Immature natural killer cell (primary cell): ENCODE measurements at regions not wholly inside any gene's neighbourhood (a gene's known extent, or its start where the extent isn't known, plus 50 kb on each side); places are given as distances from the start of the nearest gene placed in this dataset.

Source experiments
- DNase-seq, 3 donors: peaks; one replicate each; pipeline ENCODE4 v3.0.0; 2022; ENCODE audit warnings: mixed read lengths in 1 of 3
- H3K27ac Mint-ChIP-seq, 6 donors: one replicate each; pipeline ENCODE4 v1.8.0; 2020; ENCODE audit warnings: mixed read lengths in 6 of 6, mild to moderate bottlenecking in 5 of 6, inconsistent platforms in 4 of 6, moderate library complexity in 3 of 6
- H3K27me3 Mint-ChIP-seq, 3 donors: one replicate each; pipeline ENCODE4 v1.8.0; 2020 to 2021; ENCODE audit warnings: low read depth in 3 of 3, mild to moderate bottlenecking in 3 of 3, mixed read lengths in 3 of 3, moderate library complexity in 3 of 3, inconsistent platforms in 1 of 3
- H3K36me3 Mint-ChIP-seq, 3 donors: one replicate each; pipeline ENCODE4 v1.8.0; 2020; ENCODE audit warnings: mixed read lengths in 3 of 3, inconsistent platforms in 2 of 3, mild to moderate bottlenecking in 2 of 3
- H3K4me1 Mint-ChIP-seq, 2 donors: one replicate each; pipeline ENCODE4 v1.8.0; 2020; ENCODE audit warnings: inconsistent platforms in 2 of 2, mild to moderate bottlenecking in 2 of 2, mixed read lengths in 2 of 2, moderate library complexity in 1 of 2
- H3K4me3 Mint-ChIP-seq, 5 donors: one replicate each; pipeline ENCODE4 v1.8.0; 2020; ENCODE audit warnings: mild to moderate bottlenecking in 5 of 5, mixed read lengths in 5 of 5, inconsistent platforms in 3 of 5, moderate library complexity in 3 of 5
- H3K9me3 Mint-ChIP-seq, 6 donors: one replicate each; pipeline ENCODE4 v1.8.0; 2020; ENCODE audit warnings: mild to moderate bottlenecking in 6 of 6, mixed read lengths in 6 of 6, inconsistent platforms in 4 of 6, moderate library complexity in 3 of 6

GRCh38 chr11:70881948-70882715, 370.2 kb downstream of the SHANK2 start:
- Mint-ChIP-seq H3K27ac (no peak overlapping the region), H3K4me3 (no peak overlapping the region), H3K27me3 (peaks cover under 1 to 11% (median 1%) of the 10 kb centered on the region in 3 donors), H3K4me1 (no peaks in the 10 kb centered on the region), H3K36me3 (no peaks in the 10 kb centered on the region), H3K9me3 (no peaks in the 10 kb centered on the region)
- no peak for DNase-seq

- Mint-ChIP-seq H3K4me3 (no peak overlapping the region), H3K9me3 (no peaks in the 10 kb centered on the region)
- DNase-seq, result no peak
Measured at GRCh38 chr11:70882716-70883085, 369.7 kb downstream of the SHANK2 start.

GRCh38 chr11:70883323-70883940, 368.9 kb downstream of the SHANK2 start:
- no peak overlapping the region for H3K4me3 Mint-ChIP-seq

More at GRCh38 chr11:70882716-70883085, 369.7 kb downstream of the SHANK2 start:
- Mint-ChIP-seq H3K4me1 (no peaks in the 10 kb centered on the region), H3K27me3 (peaks cover 0 to 11% (median 1%) of the 10 kb centered on the region in 3 donors), H3K27ac (no peak overlapping the region), H3K36me3 (no peaks in the 10 kb centered on the region)

GRCh38 chr11:70883973-70884623, 368.3 kb downstream of the SHANK2 start:
- H3K27ac Mint-ChIP-seq, result no peak overlapping the region
- no peak for DNase-seq
- no peaks in the 10 kb centered on the region for H3K9me3 Mint-ChIP-seq
- H3K27me3 Mint-ChIP-seq, result peaks cover 0 to 7% (median 4%) of the 10 kb centered on the region in 3 donors
- H3K4me3 Mint-ChIP-seq, result no peak overlapping the region
- H3K4me1 Mint-ChIP-seq, result no peaks in the 10 kb centered on the region
- no peaks in the 10 kb centered on the region for H3K36me3 Mint-ChIP-seq

More at GRCh38 chr11:70883323-70883940, 368.9 kb downstream of the SHANK2 start:
- Mint-ChIP-seq H3K27ac (no peak overlapping the region), H3K36me3 (no peaks in the 10 kb centered on the region), H3K27me3 (peaks cover 0 to 11% (median 2%) of the 10 kb centered on the region in 3 donors), H3K9me3 (no peaks in the 10 kb centered on the region), H3K4me1 (no peaks in the 10 kb centered on the region)
- DNase-seq, result no peak

GRCh38 chr11:70885281-70886231, 366.8 kb downstream of the SHANK2 start:
- Mint-ChIP-seq H3K27ac (no peak overlapping the region), H3K9me3 (no peaks in the 10 kb centered on the region), H3K36me3 (no peaks in the 10 kb centered on the region), H3K4me3 (no peak overlapping the region), H3K27me3 (peaks cover 0 to 7% (median 4%) of the 10 kb centered on the region in 3 donors), H3K4me1 (no peaks in the 10 kb centered on the region)
- DNase-seq, result no peak

- H3K36me3 Mint-ChIP-seq, result no peaks in the 10 kb centered on the region
- H3K27ac Mint-ChIP-seq, result no peak overlapping the region
- DNase-seq, result no peak
- peaks cover 0 to 7% (median 4%) of the 10 kb centered on the region in 3 donors for H3K27me3 Mint-ChIP-seq
- no peaks in the 10 kb centered on the region for H3K4me1 Mint-ChIP-seq
- H3K9me3 Mint-ChIP-seq, result no peaks in the 10 kb centered on the region
- H3K4me3 Mint-ChIP-seq, result no peak overlapping the region
Measured at GRCh38 chr11:70886256-70886655, 366.1 kb downstream of the SHANK2 start.

- Mint-ChIP-seq H3K27me3 (peaks cover 0 to 7% (median 4%) of the 10 kb centered on the region in 3 donors), H3K9me3 (no peaks in the 10 kb centered on the region), H3K27ac (no peak overlapping the region), H3K4me1 (no peaks in the 10 kb centered on the region), H3K36me3 (no peaks in the 10 kb centered on the region), H3K4me3 (no peak overlapping the region)
- no peak for DNase-seq
Measured at GRCh38 chr11:70886676-70887541, 365.5 kb downstream of the SHANK2 start.

GRCh38 chr11:70887542-70887827, 364.9 kb downstream of the SHANK2 start:
- Mint-ChIP-seq H3K4me3 (no peak overlapping the region), H3K9me3 (no peaks in the 10 kb centered on the region), H3K27me3 (peaks cover 0 to 7% (median 4%) of the 10 kb centered on the region in 3 donors), H3K36me3 (no peaks in the 10 kb centered on the region), H3K4me1 (no peaks in the 10 kb centered on the region), H3K27ac (no peak overlapping the region)
- no peak for DNase-seq

- H3K27ac Mint-ChIP-seq, result no peak overlapping the region
- H3K9me3 Mint-ChIP-seq, result no peaks in the 10 kb centered on the region
- no peaks in the 10 kb centered on the region for H3K36me3 Mint-ChIP-seq
- no peaks in the 10 kb centered on the region for H3K4me1 Mint-ChIP-seq
- H3K27me3 Mint-ChIP-seq, result peaks cover 0 to 7% (median 4%) of the 10 kb centered on the region in 3 donors
- H3K4me3 Mint-ChIP-seq, result no peak overlapping the region
- no peak for DNase-seq
Measured at GRCh38 chr11:70888061-70888460, 364.3 kb downstream of the SHANK2 start.

GRCh38 chr11:70889411-70889810, 363.0 kb downstream of the SHANK2 start:
- Mint-ChIP-seq H3K4me1 (no peaks in the 10 kb centered on the region), H3K27ac (no peak overlapping the region), H3K36me3 (no peaks in the 10 kb centered on the region), H3K27me3 (peaks cover 0 to 4% (median 2%) of the 10 kb centered on the region in 3 donors), H3K4me3 (no peak overlapping the region), H3K9me3 (no peaks in the 10 kb centered on the region)
- DNase-seq, result no peak

- Mint-ChIP-seq H3K4me3 (no peak overlapping the region), H3K27ac (no peak overlapping the region), H3K4me1 (no peaks in the 10 kb centered on the region), H3K36me3 (no peaks in the 10 kb centered on the region), H3K9me3 (peaks cover 0 to 6% (median under 1%) of the 10 kb centered on the region in 6 donors), H3K27me3 (peaks cover 0 to 3% (median 2%) of the 10 kb centered on the region in 3 donors)
- DNase-seq, result no peak
Measured at GRCh38 chr11:70891844-70892380, 360.5 kb downstream of the SHANK2 start.

GRCh38 chr11:70892889-70893288, 359.5 kb downstream of the SHANK2 start:
- Mint-ChIP-seq H3K27ac (no peak overlapping the region), H3K36me3 (peaks cover 0 to 3% (median 0%) of the 10 kb centered on the region in 3 donors), H3K9me3 (peaks cover 0 to 9% (median 3%) of the 10 kb centered on the region in 6 donors), H3K27me3 (peaks cover 0 to 5% (median 3%) of the 10 kb centered on the region in 3 donors), H3K4me3 (no peak overlapping the region), H3K4me1 (no peaks in the 10 kb centered on the region)
- DNase-seq, result no peak
